NB4 (cell line): ENCODE measurements at regions not wholly inside any gene's neighbourhood (a gene's known extent, or its start where the extent isn't known, plus 50 kb on each side); places are given as distances from the start of the nearest gene placed in this dataset.
"Not testable (repeated sequence)": the region's sequence is repeated elsewhere in the genome, so short reads cannot be mapped to it uniquely, and the experiment has no call there.

ENCODE experiments used
- DNase-seq: peaks from one replicate; pipeline ENCODE4 v3.0.0; 2010; ENCODE audit warnings: low read depth
- H3K4me3 ChIP-seq: one replicate; pipeline ENCODE4 v1.5.1; 2011; ENCODE audit warnings: mild to moderate bottlenecking, low read depth, low read length, moderate library complexity
- CTCF ChIP-seq: IDR thresholded peaks from one replicate; pipeline ENCODE4 v1.5.1; 2012; ENCODE audit warnings: low read depth, low read length
- MYC ChIP-seq: IDR thresholded peaks from 2 replicates; pipeline ENCODE4 v1.6.1; 2011; ENCODE audit warnings: low read depth, low read length
- POLR2A ChIP-seq: IDR thresholded peaks from 2 replicates; pipeline ENCODE4 v1.6.1; 2011; ENCODE audit warnings: mild to moderate bottlenecking; ENCODE audit not compliant: insufficient read length; ENCODE audit errors: extremely low read depth
- TF ChIP-seq, protein P1 (sequence below): IDR thresholded peaks from 2 replicates; pipeline ENCODE4 v1.6.1; 2011; ENCODE audit warnings: low read depth, low read length

DNA sequence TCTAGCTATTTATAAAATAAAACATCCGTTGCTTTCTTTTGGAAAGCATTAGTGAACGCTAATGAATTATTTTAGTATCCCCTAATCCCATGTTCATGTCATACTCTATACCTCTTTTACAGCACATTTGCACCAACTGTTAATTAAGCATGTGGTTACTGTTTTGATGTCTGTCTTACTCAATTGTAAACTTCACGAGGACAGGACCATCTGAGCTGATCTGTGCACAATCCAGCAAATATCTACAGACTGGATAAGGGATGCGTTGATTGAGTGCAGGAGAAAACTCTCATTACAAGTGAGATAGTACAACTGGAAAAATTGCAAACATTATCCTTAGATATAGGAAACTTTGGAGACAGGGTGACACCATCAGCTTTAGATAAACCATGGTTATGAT lies 201.1 kb downstream of the PCDH20 start:
- TF ChIP-seq CTCF (no peak), POLR2A (no peak), MYC (no peak)
- TF ChIP-seq, protein P1, sequence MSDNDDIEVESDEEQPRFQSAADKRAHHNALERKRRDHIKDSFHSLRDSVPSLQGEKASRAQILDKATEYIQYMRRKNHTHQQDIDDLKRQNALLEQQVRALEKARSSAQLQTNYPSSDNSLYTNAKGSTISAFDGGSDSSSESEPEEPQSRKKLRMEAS, result no peak
- H3K4me3 ChIP-seq, result no peak overlapping the region
- no peak for DNase-seq

DNA sequence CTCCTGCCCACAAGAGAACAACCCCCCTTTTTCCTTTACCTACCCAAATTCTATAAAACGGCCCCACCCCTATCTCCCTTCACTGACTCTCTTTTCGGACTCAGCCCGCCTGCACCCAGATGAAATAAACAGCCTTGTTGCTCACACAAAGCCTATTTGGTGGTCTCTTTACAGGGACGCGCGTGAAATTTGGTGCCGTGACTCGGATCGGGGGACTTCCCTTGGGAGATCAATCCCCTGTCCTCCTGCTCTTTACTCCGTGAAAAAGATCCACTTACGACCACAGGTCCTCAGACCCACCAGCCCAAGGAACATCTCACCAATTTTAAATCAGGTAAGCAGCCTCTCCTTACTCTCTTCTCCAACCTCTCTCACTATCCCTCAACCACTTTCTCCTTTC lies 209.8 kb downstream of the PCDH20 start:
- DNase-seq, H3K4me3 ChIP-seq: not testable (repeated sequence)

DNA sequence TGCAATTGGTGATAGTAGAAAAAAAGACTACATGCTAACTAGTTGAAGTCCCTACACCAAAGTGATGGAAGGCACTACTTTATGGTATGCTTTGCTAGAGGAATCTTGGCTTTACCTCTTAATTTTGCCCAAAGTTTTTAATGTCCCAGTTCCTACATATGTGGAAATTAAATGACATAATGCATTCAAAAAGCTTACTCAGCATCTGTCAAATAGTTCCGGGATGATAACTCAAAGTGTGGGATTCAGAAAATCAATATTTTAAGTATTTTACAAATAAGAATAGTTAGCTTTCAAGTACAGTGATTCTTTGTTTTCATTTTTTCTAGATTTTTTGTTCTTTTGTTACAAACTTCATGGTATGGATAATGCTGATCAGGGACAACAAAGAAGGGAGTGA lies 211.6 kb downstream of the PCDH20 start:
- no peak overlapping the region for H3K4me3 ChIP-seq
- TF ChIP-seq CTCF (no peak), MYC (no peak), POLR2A (no peak)
- TF ChIP-seq, protein P1, result no peak
- DNase-seq, result no peak

GRCh38 chr13:61202042-61202441 lies 213.6 kb downstream of the PCDH20 start:
- no peak for TF ChIP-seq CTCF
- TF ChIP-seq POLR2A, result no peak
- TF ChIP-seq MYC, result no peak
- TF ChIP-seq, protein P1, result no peak
- no peak for DNase-seq
- no peak overlapping the region for H3K4me3 ChIP-seq

DNA sequence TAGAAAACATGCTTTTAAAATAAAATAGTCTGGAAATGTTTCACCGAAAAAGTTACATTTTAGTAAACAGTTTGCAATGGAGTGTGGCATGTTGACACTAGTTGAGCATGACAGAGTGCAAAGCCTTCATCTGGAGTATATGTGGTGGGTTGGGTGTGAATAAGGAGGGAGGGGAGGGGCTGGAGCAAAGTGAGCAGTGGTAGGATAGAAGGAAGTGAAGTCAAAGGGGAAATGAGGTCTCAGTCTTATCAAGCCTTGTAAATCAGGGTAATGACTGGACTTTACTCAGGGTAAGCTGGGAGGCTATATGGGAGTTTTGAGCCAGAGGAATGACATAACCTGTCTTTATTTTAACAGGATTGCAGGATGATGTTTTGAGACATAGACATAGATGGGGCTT lies 222.8 kb downstream of the PCDH20 start:
- DNase-seq, result no peak
- no peak overlapping the region for H3K4me3 ChIP-seq
- TF ChIP-seq, protein P1, result no peak
- no peak for TF ChIP-seq MYC
- no peak for TF ChIP-seq CTCF
- TF ChIP-seq POLR2A, result no peak

GRCh38 chr13:61188057-61188456 lies 227.6 kb downstream of the PCDH20 start:
- no peak overlapping the region for H3K4me3 ChIP-seq
- TF ChIP-seq, protein P1, result no peak
- no peak for TF ChIP-seq CTCF
- TF ChIP-seq POLR2A, result no peak
- TF ChIP-seq MYC, result no peak
- no peak for DNase-seq
